ENCODE measurements at regions not wholly inside any gene's neighbourhood (a gene's known extent, or its start where the extent isn't known, plus 50 kb on each side); places are given as distances from the start of the nearest gene placed in this dataset.
A peak's percentile ranks its signal among the peaks of the same experiment; 100 is the strongest.

DNA sequence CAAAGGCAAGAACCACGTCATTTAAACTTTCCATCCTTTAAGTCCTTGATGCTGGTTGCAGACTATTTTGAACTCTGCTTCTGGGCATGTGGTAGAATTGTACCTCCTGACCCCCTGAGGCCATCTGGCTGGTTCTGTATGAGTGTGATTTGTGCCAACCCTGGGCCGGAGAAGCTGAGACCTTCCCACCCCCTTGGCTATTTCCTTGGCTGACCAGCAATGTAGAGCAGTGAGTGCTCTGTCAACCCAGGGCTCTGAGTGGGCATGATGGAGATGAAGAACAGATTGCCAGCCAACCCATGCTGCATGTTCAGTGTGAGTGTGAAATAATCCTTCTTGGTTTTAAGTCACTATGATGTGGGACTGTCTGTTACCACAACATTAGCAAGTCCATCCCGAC lies 82.1 kb upstream of the RASGRP1 start:
- Histone ChIP-seq H3K27ac (ENCODE audit: low read depth, low read length) (no peak overlapping the region), H3K27me3 (ENCODE audit: insufficient read depth, low read length) (peaks cover 21% of the 10 kb centered on the region), H4K20me1 (ENCODE audit: insufficient read depth, low read length) (no peaks in the 10 kb centered on the region), H3K4me2 (ENCODE audit: low read length) (no peak overlapping the region), H3K4me3 (ENCODE audit: insufficient read depth, low read depth, low read length) (no peak overlapping the region), H3K4me1 (ENCODE audit: insufficient read depth, low read length) (no peaks in the 10 kb centered on the region), H3K36me3 (ENCODE audit: insufficient read depth, low read length) (no peaks in the 10 kb centered on the region), H2AFZ (ENCODE audit: low read depth, low read length) (no peak overlapping the region), H3K9ac (ENCODE audit: low read length) (no peak overlapping the region), H3K9me3 (ENCODE audit: insufficient read depth, low read depth, low read length) (no peaks in the 10 kb centered on the region), H3K79me2 (ENCODE audit: insufficient read depth, low read length) (no peaks in the 10 kb centered on the region)
- no peak overlapping the region for H3K27ac Mint-ChIP-seq (ENCODE audit: unreplicated experiment)
- TF ChIP-seq, protein P1, sequence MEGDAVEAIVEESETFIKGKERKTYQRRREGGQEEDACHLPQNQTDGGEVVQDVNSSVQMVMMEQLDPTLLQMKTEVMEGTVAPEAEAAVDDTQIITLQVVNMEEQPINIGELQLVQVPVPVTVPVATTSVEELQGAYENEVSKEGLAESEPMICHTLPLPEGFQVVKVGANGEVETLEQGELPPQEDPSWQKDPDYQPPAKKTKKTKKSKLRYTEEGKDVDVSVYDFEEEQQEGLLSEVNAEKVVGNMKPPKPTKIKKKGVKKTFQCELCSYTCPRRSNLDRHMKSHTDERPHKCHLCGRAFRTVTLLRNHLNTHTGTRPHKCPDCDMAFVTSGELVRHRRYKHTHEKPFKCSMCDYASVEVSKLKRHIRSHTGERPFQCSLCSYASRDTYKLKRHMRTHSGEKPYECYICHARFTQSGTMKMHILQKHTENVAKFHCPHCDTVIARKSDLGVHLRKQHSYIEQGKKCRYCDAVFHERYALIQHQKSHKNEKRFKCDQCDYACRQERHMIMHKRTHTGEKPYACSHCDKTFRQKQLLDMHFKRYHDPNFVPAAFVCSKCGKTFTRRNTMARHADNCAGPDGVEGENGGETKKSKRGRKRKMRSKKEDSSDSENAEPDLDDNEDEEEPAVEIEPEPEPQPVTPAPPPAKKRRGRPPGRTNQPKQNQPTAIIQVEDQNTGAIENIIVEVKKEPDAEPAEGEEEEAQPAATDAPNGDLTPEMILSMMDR (IDR thresholded peaks at IDR 0.05; ENCODE audit: insufficient read depth, low read depth, low read length), result no peak
- TF ChIP-seq EZH2 (IDR thresholded peaks at IDR 0.05; ENCODE audit: insufficient read depth, low read length), result no peak
- FAIRE-seq (no peak), DNase-seq (ENCODE audit: low read depth) (no peak)
- H3K4me1 Mint-ChIP-seq (ENCODE audit: low read depth, unreplicated experiment), result no peaks in the 10 kb centered on the region
- no peak overlapping the region for H3K4me3 Mint-ChIP-seq (ENCODE audit: unreplicated experiment)
- H3K36me3 Mint-ChIP-seq (ENCODE audit: low read depth, unreplicated experiment), result no peaks in the 10 kb centered on the region
- no peaks in the 10 kb centered on the region for H3K9me3 Mint-ChIP-seq (ENCODE audit: unreplicated experiment)
- peaks cover 4% of the 10 kb centered on the region for H3K27me3 Mint-ChIP-seq (ENCODE audit: low read depth, unreplicated experiment)

DNA sequence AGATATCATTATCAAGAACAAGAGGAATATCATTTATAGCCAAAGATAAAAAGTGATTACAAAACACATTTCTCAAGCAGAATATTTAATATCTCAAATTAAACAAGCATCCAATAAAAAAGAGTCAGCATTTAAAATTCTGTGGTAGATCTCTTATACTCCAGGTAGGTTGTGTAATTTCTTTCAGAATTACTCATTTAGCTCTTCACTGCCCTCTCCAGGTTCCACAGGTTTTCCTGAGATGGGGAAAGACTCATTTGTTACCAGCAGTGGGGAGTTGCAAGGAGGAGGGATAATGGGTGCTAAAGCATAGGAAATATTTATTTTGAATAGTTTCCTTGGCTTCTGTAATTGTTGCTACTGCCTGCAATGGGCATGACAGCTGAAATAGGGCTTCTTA lies 83.1 kb upstream of the RASGRP1 start:
- no peaks in the 10 kb centered on the region for H3K9me3 Mint-ChIP-seq (ENCODE audit: unreplicated experiment)
- H3K4me1 ChIP-seq (ENCODE audit: insufficient read depth, low read length), result no peaks in the 10 kb centered on the region
- no peaks in the 10 kb centered on the region for H3K4me1 Mint-ChIP-seq (ENCODE audit: low read depth, unreplicated experiment)

More for the DNA sequence above, 83.1 kb upstream of the RASGRP1 start:
- Histone ChIP-seq H3K4me3 (ENCODE audit: insufficient read depth, low read depth, low read length) (no peak overlapping the region), H2AFZ (ENCODE audit: low read depth, low read length) (no peak overlapping the region), H3K9me3 (ENCODE audit: insufficient read depth, low read depth, low read length) (no peaks in the 10 kb centered on the region), H4K20me1 (ENCODE audit: insufficient read depth, low read length) (no peaks in the 10 kb centered on the region), H3K27ac (ENCODE audit: low read depth, low read length) (no peak overlapping the region), H3K79me2 (ENCODE audit: insufficient read depth, low read length) (no peaks in the 10 kb centered on the region), H3K4me2 (ENCODE audit: low read length) (no peak overlapping the region), H3K36me3 (ENCODE audit: insufficient read depth, low read length) (no peaks in the 10 kb centered on the region), H3K27me3 (ENCODE audit: insufficient read depth, low read length) (peaks cover 21% of the 10 kb centered on the region), H3K9ac (ENCODE audit: low read length) (no peak overlapping the region)
- Mint-ChIP-seq H3K27ac (ENCODE audit: unreplicated experiment) (no peak overlapping the region), H3K4me3 (ENCODE audit: unreplicated experiment) (no peak overlapping the region), H3K27me3 (ENCODE audit: low read depth, unreplicated experiment) (no peaks in the 10 kb centered on the region), H3K36me3 (ENCODE audit: low read depth, unreplicated experiment) (no peaks in the 10 kb centered on the region)
- TF ChIP-seq EZH2 (IDR thresholded peaks at IDR 0.05; ENCODE audit: insufficient read depth, low read length), result no peak
- TF ChIP-seq, protein P1 (IDR thresholded peaks at IDR 0.05; ENCODE audit: insufficient read depth, low read depth, low read length), result peak; percentile 26
- no peak for FAIRE-seq
- peak; percentile 4 for DNase-seq (ENCODE audit: low read depth)
